ENCODE measurements at regions not wholly inside any gene's neighbourhood (a gene's known extent, or its start where the extent isn't known, plus 50 kb on each side); places are given as distances from the start of the nearest gene placed in this dataset.

GRCh38 chrX:126658447-126658846 lies 105.8 kb upstream of the DCAF12L1 start:
- Histone ChIP-seq H4K8ac (ENCODE audit: extremely low read depth, insufficient read depth, low read length) (no peak overlapping the region), H3K56ac (replicated peaks; ENCODE audit: insufficient read length, low read depth, low read length) (no peak overlapping the region), H3K36me3 (ENCODE audit: control insufficient read depth in 2 of 4, insufficient read depth in 4 of 4, low read length in 3 of 4) (no peaks in the 10 kb centered on the region), H2BK5ac (ENCODE audit: low read depth, low read length) (no peak overlapping the region), H3K4me1 (replicated peaks in 1 of 4; ENCODE audit: control insufficient read depth in 3 of 4, insufficient read depth in 4 of 4, low read length in 3 of 4) (no peaks in the 10 kb centered on the region), H3K14ac (ENCODE audit: insufficient read length) (no peak overlapping the region), H3K79me1 (ENCODE audit: low read depth, low read length) (no peaks in the 10 kb centered on the region), H2BK12ac (ENCODE audit: low read depth, low read length) (no peak overlapping the region), H3K4me2 (ENCODE audit: insufficient read depth in 1 of 2, low read depth in 2 of 2, low read length in 2 of 2) (no peak overlapping the region), H4K5ac (ENCODE audit: insufficient read length, low read depth, low read length) (no peak overlapping the region), H4K91ac (replicated peaks; ENCODE audit: insufficient read length, low read length) (no peak overlapping the region), H3K4me3 (ENCODE audit: extremely low read depth in 1 of 4, insufficient read depth in 2 of 4, low read depth in 3 of 4, low read length in 4 of 4) (no peak overlapping the region), H3K79me2 (ENCODE audit: control insufficient read depth in 1 of 2, insufficient read depth in 2 of 2, low read length in 2 of 2) (no peaks in the 10 kb centered on the region), H2BK20ac (ENCODE audit: low read length) (no peak overlapping the region), H3K4ac (replicated peaks; ENCODE audit: insufficient read length, low read depth, low read length) (no peak overlapping the region), H2BK15ac (ENCODE audit: low read length) (no peak overlapping the region), H2AFZ (ENCODE audit: low read length) (no peak overlapping the region), H3K27me3 (replicated peaks in 1 of 4; ENCODE audit: control insufficient read depth in 3 of 4, extremely low read depth in 1 of 4, insufficient read depth in 3 of 4, low read length in 3 of 4) (no peaks in the 10 kb centered on the region), H3K9ac (replicated peaks in 1 of 4; ENCODE audit: extremely low read depth in 1 of 4, low read depth in 3 of 4, low read length in 3 of 4) (no peak overlapping the region), H3K23me2 (ENCODE audit: low read depth, low read length) (no peaks in the 10 kb centered on the region), H2BK120ac (replicated peaks; ENCODE audit: low read depth, low read length) (no peak overlapping the region), H3K27ac (ENCODE audit: low read depth, low read length) (no peak overlapping the region), H2AK5ac (ENCODE audit: low read depth, low read length) (no peak overlapping the region), H4K20me1 (replicated peaks in 1 of 2; ENCODE audit: control insufficient read depth in 1 of 2, insufficient read depth in 2 of 2, low read length in 2 of 2) (no peaks in the 10 kb centered on the region), H3K9me3 (ENCODE audit: insufficient read depth in 2 of 2, low read depth in 1 of 2, low read length in 1 of 2) (no peaks in the 10 kb centered on the region), H3K23ac (ENCODE audit: insufficient read length) (no peak overlapping the region), H3K18ac (ENCODE audit: extremely low read depth, low read length) (no peak overlapping the region)
- no peak for FAIRE-seq
- ChIA-PET POLR2A (ENCODE audit: partially characterized antibody) (no interaction called here), CTCF (ENCODE audit: partially characterized antibody) (no interaction called here)
- 76% methylated on average over 3 of the region's 3 CpGs; no CpG with 5 or more reads in 1 of the 2 experiments for WGBS, 2 experiments (ENCODE audit: extremely low coverage in 1 of 2, insufficient coverage in 1 of 2, insufficient read length in 1 of 2, insufficient replicate concordance in 2 of 2, low coverage in 1 of 2, low lambda C conversion rate in 2 of 2, missing lambda C conversion rate in 1 of 2)
- no peak for DNase-seq (ENCODE audit: low read depth in 1 of 2, low spot score in 2 of 2)
- TF ChIP-seq GTF2F1 (IDR thresholded peaks at IDR 0.05; ENCODE audit: borderline replicate concordance, low read depth, low read length) (no peak), TEAD4 (IDR thresholded peaks at IDR 0.05; ENCODE audit: low read depth, low read length) (no peak), ASH2L (IDR thresholded peaks at IDR 0.05; ENCODE audit: low read length) (no peak), SIN3A (conservative IDR thresholded peaks at IDR 0.05 in 1 of 2, IDR thresholded peaks at IDR 0.05 in 1 of 2; ENCODE audit: low read depth in 1 of 2, low read length in 2 of 2) (no peak), CTBP2 (IDR thresholded peaks at IDR 0.05; ENCODE audit: borderline replicate concordance, insufficient read depth, insufficient read length, low read length) (no peak), TAF7 (optimal IDR thresholded peaks at IDR 0.05; ENCODE audit: borderline replicate concordance, low read depth, low read length) (no peak), JUN (IDR thresholded peaks at IDR 0.05; ENCODE audit: low read depth, low read length) (no peak), KDM5A (IDR thresholded peaks at IDR 0.05; ENCODE audit: low read length) (no peak), HDAC6 (IDR thresholded peaks at IDR 0.05; ENCODE audit: low read depth, low read length) (no peak), JUND (IDR thresholded peaks at IDR 0.05; ENCODE audit: low read length) (no peak), NRF1 (IDR thresholded peaks at IDR 0.05; ENCODE audit: low read depth, low read length) (no peak), YY1 (IDR thresholded peaks at IDR 0.05; ENCODE audit: low read depth, low read length) (no peak), NANOG (IDR thresholded peaks at IDR 0.05; ENCODE audit: insufficient read depth, low read depth, low read length, poor library complexity, severe bottlenecking) (no peak), EZH2 (IDR thresholded peaks at IDR 0.05; ENCODE audit: low read depth, low read length, severe bottlenecking) (no peak), SP1 (IDR thresholded peaks at IDR 0.05; ENCODE audit: low read depth, low read length) (no peak), TBP (IDR thresholded peaks at IDR 0.05; ENCODE audit: low read depth, low read length) (no peak), CHD2 (IDR thresholded peaks at IDR 0.05; ENCODE audit: low read length) (no peak)

Data from H1 (cell line).